ENCODE measurements at regions not wholly inside any gene's neighbourhood (a gene's known extent, or its start where the extent isn't known, plus 50 kb on each side); places are given as distances from the start of the nearest gene placed in this dataset.

DNA sequence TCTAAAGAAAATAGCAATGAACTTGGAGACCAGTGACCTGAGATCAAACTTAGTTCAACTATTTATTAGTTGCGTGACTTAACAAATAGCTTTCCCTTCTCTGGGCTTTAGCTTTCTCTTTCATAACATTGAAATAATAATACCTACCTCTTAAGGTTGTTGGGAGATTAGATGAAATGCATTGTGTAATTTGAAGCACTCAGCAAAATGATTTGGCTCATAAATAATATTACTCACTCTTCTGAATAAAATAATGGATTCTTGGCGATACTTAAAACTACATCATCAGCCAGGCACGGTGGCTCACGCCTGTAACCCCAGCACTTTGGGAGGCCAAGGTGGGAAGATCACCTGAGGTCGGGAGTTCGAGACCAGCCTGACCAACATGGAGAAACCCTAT is 556.2 kb upstream of the JARID2 start:
- Histone ChIP-seq H3K79me2 (no peaks in the 10 kb centered on the region), H4K20me1 (ENCODE audit: insufficient read depth, poor library complexity, severe bottlenecking) (no peaks in the 10 kb centered on the region), H2AFZ (no peak overlapping the region), H3K4me1 (ENCODE audit: insufficient read depth) (no peaks in the 10 kb centered on the region), H3K9me3 (ENCODE audit: low read depth) (no peaks in the 10 kb centered on the region), H3K4me3 (no peak overlapping the region), H3K9me2 (replicated peaks; ENCODE audit: insufficient read depth) (no peaks in the 10 kb centered on the region), H3K4me2 (no peak overlapping the region), H3K27ac (no peak overlapping the region), H3K27me3 (no peaks in the 10 kb centered on the region), H3K36me3 (replicated peaks; ENCODE audit: insufficient read depth, low read depth) (no peaks in the 10 kb centered on the region)
- TF ChIP-seq EZH2phosphoT487 (IDR thresholded peaks at IDR 0.05; ENCODE audit: low read depth, severe bottlenecking, unreplicated experiment): no peak
- no peak for TF ChIP-seq EZH2 (IDR thresholded peaks at IDR 0.05; ENCODE audit: borderline replicate concordance)
- TF ChIP-seq, protein P1, sequence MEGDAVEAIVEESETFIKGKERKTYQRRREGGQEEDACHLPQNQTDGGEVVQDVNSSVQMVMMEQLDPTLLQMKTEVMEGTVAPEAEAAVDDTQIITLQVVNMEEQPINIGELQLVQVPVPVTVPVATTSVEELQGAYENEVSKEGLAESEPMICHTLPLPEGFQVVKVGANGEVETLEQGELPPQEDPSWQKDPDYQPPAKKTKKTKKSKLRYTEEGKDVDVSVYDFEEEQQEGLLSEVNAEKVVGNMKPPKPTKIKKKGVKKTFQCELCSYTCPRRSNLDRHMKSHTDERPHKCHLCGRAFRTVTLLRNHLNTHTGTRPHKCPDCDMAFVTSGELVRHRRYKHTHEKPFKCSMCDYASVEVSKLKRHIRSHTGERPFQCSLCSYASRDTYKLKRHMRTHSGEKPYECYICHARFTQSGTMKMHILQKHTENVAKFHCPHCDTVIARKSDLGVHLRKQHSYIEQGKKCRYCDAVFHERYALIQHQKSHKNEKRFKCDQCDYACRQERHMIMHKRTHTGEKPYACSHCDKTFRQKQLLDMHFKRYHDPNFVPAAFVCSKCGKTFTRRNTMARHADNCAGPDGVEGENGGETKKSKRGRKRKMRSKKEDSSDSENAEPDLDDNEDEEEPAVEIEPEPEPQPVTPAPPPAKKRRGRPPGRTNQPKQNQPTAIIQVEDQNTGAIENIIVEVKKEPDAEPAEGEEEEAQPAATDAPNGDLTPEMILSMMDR (IDR thresholded peaks at IDR 0.05; ENCODE audit: poor library complexity): no peak
- 96% methylated on average over 6 of the region's 6 CpGs for WGBS (ENCODE audit: low lambda C conversion rate, missing lambda C conversion rate)
- no peak for DNase-seq (ENCODE audit: low spot score)

GRCh38 chr6:14690120-14691056 is 555.5 kb upstream of the JARID2 start:
- Histone ChIP-seq H3K9me2 (replicated peaks; ENCODE audit: insufficient read depth) (no peaks in the 10 kb centered on the region), H3K27ac (no peak overlapping the region), H2AFZ (no peak overlapping the region), H3K36me3 (replicated peaks; ENCODE audit: insufficient read depth, low read depth) (no peaks in the 10 kb centered on the region), H4K20me1 (ENCODE audit: insufficient read depth, poor library complexity, severe bottlenecking) (no peaks in the 10 kb centered on the region), H3K4me1 (ENCODE audit: insufficient read depth) (no peaks in the 10 kb centered on the region), H3K9me3 (ENCODE audit: low read depth) (no peaks in the 10 kb centered on the region), H3K79me2 (no peaks in the 10 kb centered on the region), H3K4me3 (no peak overlapping the region), H3K27me3 (no peaks in the 10 kb centered on the region), H3K4me2 (no peak overlapping the region)
- WGBS (ENCODE audit: low lambda C conversion rate, missing lambda C conversion rate): 97% methylated on average over 8 of the region's 8 CpGs
- TF ChIP-seq EZH2 (IDR thresholded peaks at IDR 0.05; ENCODE audit: borderline replicate concordance): no peak
- TF ChIP-seq, protein P1 (IDR thresholded peaks at IDR 0.05; ENCODE audit: poor library complexity): no peak
- no peak for TF ChIP-seq EZH2phosphoT487 (IDR thresholded peaks at IDR 0.05; ENCODE audit: low read depth, severe bottlenecking, unreplicated experiment)
- no peak for DNase-seq (ENCODE audit: low spot score)

DNA sequence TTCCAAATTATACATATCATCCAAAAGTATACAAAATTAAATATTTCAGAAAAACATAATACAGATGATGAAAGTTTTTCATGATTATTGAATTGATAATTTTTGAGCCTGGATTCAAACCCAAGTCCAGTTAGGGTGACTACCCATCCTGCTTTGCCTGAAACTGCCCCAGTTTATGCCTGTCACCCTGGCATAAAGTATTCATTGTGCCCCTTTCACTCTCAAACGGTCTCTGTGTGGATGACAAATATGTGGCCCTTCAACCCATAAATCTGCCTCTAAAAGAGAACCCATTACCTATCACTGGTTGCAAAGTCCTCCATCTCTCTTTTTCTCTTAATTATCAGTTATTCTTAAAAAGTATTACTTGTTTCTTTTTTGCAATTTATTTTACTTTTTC is 553.7 kb upstream of the JARID2 start:
- H3K4me1 ChIP-seq (ENCODE audit: insufficient read depth): no peaks in the 10 kb centered on the region
- H4K20me1 ChIP-seq (ENCODE audit: insufficient read depth, poor library complexity, severe bottlenecking): no peaks in the 10 kb centered on the region

More for the DNA sequence above, 553.7 kb upstream of the JARID2 start:
- no peaks in the 10 kb centered on the region for H3K27me3 ChIP-seq
- TF ChIP-seq EZH2phosphoT487 (IDR thresholded peaks at IDR 0.05; ENCODE audit: low read depth, severe bottlenecking, unreplicated experiment) (no peak), EZH2 (IDR thresholded peaks at IDR 0.05; ENCODE audit: borderline replicate concordance) (no peak)
- TF ChIP-seq, protein P1 (IDR thresholded peaks at IDR 0.05; ENCODE audit: poor library complexity): no peak
- 56% methylated on average over 1 of the region's 1 CpG for WGBS (ENCODE audit: low lambda C conversion rate, missing lambda C conversion rate)
- no peaks in the 10 kb centered on the region for H3K9me2 ChIP-seq (replicated peaks; ENCODE audit: insufficient read depth)
- no peaks in the 10 kb centered on the region for H3K36me3 ChIP-seq (replicated peaks; ENCODE audit: insufficient read depth, low read depth)
- H3K9me3 ChIP-seq (ENCODE audit: low read depth): no peaks in the 10 kb centered on the region
- H2AFZ ChIP-seq: no peak overlapping the region
- H3K79me2 ChIP-seq: no peaks in the 10 kb centered on the region
- no peak overlapping the region for H3K4me2 ChIP-seq
- DNase-seq (ENCODE audit: low spot score): no peak
- no peak overlapping the region for H3K4me3 ChIP-seq
- no peak overlapping the region for H3K27ac ChIP-seq
